ENCODE measurements at regions not wholly inside any gene's neighbourhood (a gene's known extent, or its start where the extent isn't known, plus 50 kb on each side); places are given as distances from the start of the nearest gene placed in this dataset.

GRCh38 chr10:78948621-78949030, 120.1 kb upstream of the ZMIZ1 start:
- no peak for DNase-seq
- Histone ChIP-seq H3K36me3 (replicated peaks in 1 of 2) (no peaks in the 10 kb centered on the region), H3K4me3 (no peak overlapping the region), H3K27me3 (no peaks in the 10 kb centered on the region), H3K9me3 (replicated peaks in 1 of 3) (no peaks in the 10 kb centered on the region), H3K4me1 (replicated peaks in 1 of 2) (peaks cover 7 to 37% of the 10 kb centered on the region in 2 donors), H3K27ac (no peak overlapping the region)
- intact Hi-C loops (cut with DNase I), result no loop called here
- WGBS, 4 donors, result 62 to 90% (median 81%) methylated on average over 2 to 6 of the region's 6 CpGs
- no peak for TF ChIP-seq POLR2A (IDR thresholded peaks at IDR 0.05)
- no peak for TF ChIP-seq CTCF (IDR thresholded peaks at IDR 0.05)

GRCh38 chr10:78950656-78951587, 117.8 kb upstream of the ZMIZ1 start:
- intact Hi-C loops (cut with DNase I), result loop anchor here in 1 of 2 donors (10.0 kb wide), 1 partner anchor 244 kb away; no protein-coding TSS in a partner anchor
- peak in 2 of 7 donors; percentile 50 to 66 for DNase-seq
- H3K9me3 ChIP-seq (replicated peaks in 1 of 3), result no peaks in the 10 kb centered on the region
- H3K4me1 ChIP-seq (replicated peaks in 1 of 2), result peaks cover 7 to 20% of the 10 kb centered on the region in 2 donors
- no peaks in the 10 kb centered on the region for H3K36me3 ChIP-seq (replicated peaks in 1 of 2)
- H3K27ac ChIP-seq, result no peak overlapping the region
- H3K27me3 ChIP-seq, result no peaks in the 10 kb centered on the region
- H3K4me3 ChIP-seq, result no peak overlapping the region
- 70 to 92% (median 82%) methylated on average over 6 to 19 of the region's 19 CpGs for WGBS, 4 donors
- TF ChIP-seq POLR2A (IDR thresholded peaks at IDR 0.05) (no peak), CTCF (IDR thresholded peaks at IDR 0.05) (no peak)

GRCh38 chr10:78952030-78952429, 116.7 kb upstream of the ZMIZ1 start:
- Histone ChIP-seq H3K4me3 (no peak overlapping the region), H3K36me3 (replicated peaks in 1 of 2) (no peaks in the 10 kb centered on the region), H3K4me1 (replicated peaks in 1 of 2) (peaks cover 7 to 15% of the 10 kb centered on the region in 2 donors), H3K9me3 (replicated peaks in 1 of 3) (no peaks in the 10 kb centered on the region), H3K27ac (no peak overlapping the region), H3K27me3 (no peaks in the 10 kb centered on the region)
- WGBS, 4 donors, result 57 to 95% (median 82%) methylated on average over 4 of the region's 4 CpGs
- DNase-seq, result no peak
- intact Hi-C loops (cut with DNase I), result loop anchor here in 1 of 2 donors (10.0 kb wide), 1 partner anchor 243 kb away; no protein-coding TSS in a partner anchor
- TF ChIP-seq POLR2A (IDR thresholded peaks at IDR 0.05) (no peak), CTCF (IDR thresholded peaks at IDR 0.05) (no peak)

- Histone ChIP-seq H3K27me3 (no peaks in the 10 kb centered on the region), H3K27ac (peak overlapping the region in 3 of 5 donors; percentile 6 to 50 (median 31)), H3K36me3 (replicated peaks in 1 of 2) (no peaks in the 10 kb centered on the region), H3K9me3 (replicated peaks in 1 of 3) (no peaks in the 10 kb centered on the region), H3K4me1 (replicated peaks in 1 of 2) (peaks cover 7 to 15% of the 10 kb centered on the region in 2 donors), H3K4me3 (no peak overlapping the region)
- DNase-seq, result no peak
- no peak for TF ChIP-seq CTCF (IDR thresholded peaks at IDR 0.05)
- no peak for TF ChIP-seq POLR2A (IDR thresholded peaks at IDR 0.05)
- 73 to 79% (median 77%) methylated on average over 2 to 6 of the region's 6 CpGs for WGBS, 4 donors
- intact Hi-C loops (cut with DNase I), result loop anchor here in 1 of 2 donors (10.0 kb wide), 1 partner anchor 242 kb away; no protein-coding TSS in a partner anchor
Measured at GRCh38 chr10:78952686-78953085, 116.1 kb upstream of the ZMIZ1 start.
